GM12878 (cell line): ENCODE measurements at regions not wholly inside any gene's neighbourhood (a gene's known extent, or its start where the extent isn't known, plus 50 kb on each side); places are given as distances from the start of the nearest gene placed in this dataset.

Experiments used
- ATAC-seq: fragments of 200-7000 bp; cut with Tn5 transposase; 3 replicates; pipeline ENCODE4 v1.9.1; 2020; ENCODE audit warnings: mild to moderate bottlenecking, moderate library complexity
- BruUV-seq: library from RNA; stranded (reverse); fragments of 400-500 nt; replicated peaks from 2 replicates; lab custom pipeline; 2021; lab: Mats Ljungman, UMichigan
- CTCF ChIA-PET: fragments of 300-600 bp; sonication (Branson Sonifier 250); formaldehyde crosslinking; extraction: SDS; loops from one replicate; lab custom pipeline; 2021; ENCODE audit warnings: inconsistent platforms; lab: Yijun Ruan, JAX
- POLR2A ChIA-PET: fragments of 350-600 bp; formaldehyde crosslinking; extraction: SDS; loops from one replicate; lab custom pipeline; 2021; ENCODE audit warnings: inconsistent platforms; lab: Charles Lee
- RAD21 ChIA-PET: fragments of 300-600 bp; sonication (Branson Sonifier 250); formaldehyde crosslinking; loops from one replicate; lab custom pipeline; 2023; ENCODE audit warnings: antibody characterized with exemption; ENCODE audit not compliant: unreplicated experiment; lab: Charles Lee
- SMC1A ChIA-PET: fragments of 300-600 bp; sonication (Branson Sonifier 250); formaldehyde crosslinking; loops from one replicate; lab custom pipeline; 2023; ENCODE audit not compliant: unreplicated experiment, uncharacterized antibody; lab: Charles Lee
- DNase-seq: peaks from one replicate; pipeline ENCODE4 v3.0.0-alpha.2; 2011; ENCODE audit warnings: low read depth, low spot score
- FAIRE-seq: peaks from 3 replicates; lab custom pipeline; 2011; peaks lifted over from hg19 to GRCh38; lab: Jason Lieb, UNC
- H2AFZ ChIP-seq: 2 replicates; pipeline ENCODE4 v1.6.0; 2011; ENCODE audit warnings: low read depth, low read length, control low read depth; ENCODE audit not compliant: control insufficient read depth
- H3K27ac ChIP-seq: 2 replicates; pipeline ENCODE4 v1.5.1; 2011; ENCODE audit warnings: control low read depth; ENCODE audit not compliant: control insufficient read depth, insufficient read depth
- H3K27me3 ChIP-seq, 2 experiments: replicated peaks in 1 of 2; 2 replicates each; pipeline versions ENCODE4 v1.6.0 to v1.6.1; 2011; ENCODE audit warnings: low read length in 1 of 2; ENCODE audit not compliant: control insufficient read depth in 2 of 2, insufficient read depth in 2 of 2
- H3K36me3 ChIP-seq, 2 experiments: 2 replicates each; pipeline ENCODE4 v1.5.1; 2011; ENCODE audit warnings: low read length in 1 of 2; ENCODE audit not compliant: control insufficient read depth in 2 of 2, insufficient read depth in 2 of 2
- H3K4me1 ChIP-seq: 2 replicates; pipeline ENCODE4 v1.6.1; 2011; ENCODE audit warnings: mild to moderate bottlenecking, low read length, moderate library complexity, mixed read lengths; ENCODE audit not compliant: control insufficient read depth, insufficient read depth
- H3K4me2 ChIP-seq: 2 replicates; pipeline ENCODE4 v1.6.0; 2011; ENCODE audit warnings: control low read depth; ENCODE audit not compliant: control insufficient read depth, insufficient read depth
- H3K4me3 ChIP-seq: fragments of 200-600 bp; sonication (generic); 2 replicates; pipeline ENCODE4 v1.5.1; 2016
- H3K79me2 ChIP-seq: 2 replicates; pipeline ENCODE4 v1.6.0; 2011; ENCODE audit warnings: low read length; ENCODE audit not compliant: control insufficient read depth, insufficient read depth
- H3K9ac ChIP-seq: 2 replicates; pipeline ENCODE4 v1.8.0; 2011; ENCODE audit warnings: low read length, control low read depth, mixed read lengths; ENCODE audit not compliant: control insufficient read depth, insufficient read depth
- H3K9me3 ChIP-seq: replicated peaks from 3 replicates; pipeline ENCODE4 v1.5.1; 2011; ENCODE audit warnings: mild to moderate bottlenecking, low read length; ENCODE audit not compliant: control insufficient read depth, insufficient read depth
- H4K20me1 ChIP-seq: 2 replicates; pipeline ENCODE4 v1.6.0; 2011; ENCODE audit not compliant: control insufficient read depth, insufficient read depth
- ATF2 ChIP-seq: IDR thresholded peaks from 2 replicates; pipeline ENCODE4 v1.6.1; 2012; ENCODE audit warnings: low read length, inconsistent platforms
- CHD1 ChIP-seq: IDR thresholded peaks from 2 replicates; pipeline ENCODE4 v1.6.1; 2012; ENCODE audit warnings: low read depth, low read length, improper control_type of control experiment
- E4F1 ChIP-seq: fragments of 450-650 bp; IDR thresholded peaks from 2 replicates; pipeline ENCODE4 v1.6.1; 2018; ENCODE audit warnings: borderline replicate concordance, mild to moderate bottlenecking; ENCODE audit not compliant: partially characterized antibody
- HSF1 ChIP-seq: fragments of 150-350 bp; IDR thresholded peaks from 2 replicates; pipeline ENCODE4 v1.6.1; 2014; ENCODE audit warnings: mild to moderate bottlenecking, low read depth, low read length
- KAT2A ChIP-seq: conservative IDR thresholded peaks from 2 replicates; pipeline ENCODE4 v1.6.1; 2011; ENCODE audit warnings: low read depth, low read length; ENCODE audit not compliant: control insufficient read depth
- KLF5 ChIP-seq: fragments of 450-650 bp; IDR thresholded peaks from 2 replicates; pipeline ENCODE4 v1.6.1; 2014; ENCODE audit warnings: mild to moderate bottlenecking; ENCODE audit not compliant: partially characterized antibody
- NR2F1 ChIP-seq: fragments of 450-650 bp; conservative IDR thresholded peaks from 2 replicates; pipeline ENCODE4 v1.6.1; 2017; ENCODE audit warnings: mild to moderate bottlenecking
- POU2F2 ChIP-seq: IDR thresholded peaks from 3 replicates; pipeline ENCODE4 v1.6.1; 2011; ENCODE audit warnings: low read depth, mild to moderate bottlenecking, low read length, borderline replicate concordance
- SMAD1 ChIP-seq: fragments of 450-650 bp; IDR thresholded peaks from 2 replicates; pipeline ENCODE4 v1.6.1; 2018; ENCODE audit warnings: mild to moderate bottlenecking, low read depth; ENCODE audit not compliant: partially characterized antibody
- TCF3 ChIP-seq: IDR thresholded peaks from 2 replicates; pipeline ENCODE4 v1.6.1; 2012; ENCODE audit warnings: low read depth, mild to moderate bottlenecking, low read length, borderline replicate concordance; ENCODE audit not compliant: insufficient read depth
- YY1 ChIP-seq: IDR thresholded peaks from 2 replicates; pipeline ENCODE4 v1.6.1; 2011; ENCODE audit warnings: low read depth, mild to moderate bottlenecking, low read length
- ZNF274 ChIP-seq: IDR thresholded peaks from one replicate; pipeline ENCODE4 v1.8.0; 2011; ENCODE audit not compliant: insufficient read length, insufficient read depth
- ZNF592 ChIP-seq: fragments of 450-650 bp; IDR thresholded peaks from 2 replicates; pipeline ENCODE4 v1.6.1; 2017; ENCODE audit warnings: mild to moderate bottlenecking, moderate library complexity
- WGBS: methylation state at CpG from one replicate; pipeline ENCODE4 v1.1.6; 2016; ENCODE audit warnings: low lambda C conversion rate; ENCODE audit not compliant: insufficient replicate concordance, insufficient coverage; ENCODE audit errors: missing lambda C conversion rate; 5-methylcytosine and 5-hydroxymethylcytosine counted together
- in situ Hi-C: fragments of 300-500 bp; cut with MboI; formaldehyde crosslinking; loops from 9 replicates; pipeline ENCODE4 v1.14.3; 2018; ENCODE audit warnings: mixed read lengths
- intact Hi-C: fragments of 100-400 bp; cut with micrococcal nuclease; formaldehyde crosslinking; loops from one replicate; pipeline ENCODE4 v1.14.2; 2022; ENCODE audit not compliant: unreplicated experiment

GRCh38 chr16:80058214-80058613, 457.7 kb upstream of the MAF start:
- H3K9me3 ChIP-seq: no peaks in the 10 kb centered on the region
- H4K20me1 ChIP-seq: no peaks in the 10 kb centered on the region
- no peaks in the 10 kb centered on the region for H3K4me1 ChIP-seq
- no peak overlapping the region for H3K4me3 ChIP-seq
- ChIA-PET POLR2A (no interaction called here), SMC1A (no interaction called here), CTCF (no interaction called here), RAD21 (no interaction called here)
- no peak for FAIRE-seq
- intact Hi-C loops: no loop called here
- ATAC-seq: no peak
- H3K36me3 ChIP-seq: no peaks in the 10 kb centered on the region
- H2AFZ ChIP-seq: no peak overlapping the region
- no peaks in the 10 kb centered on the region for H3K79me2 ChIP-seq
- no peak overlapping the region for H3K4me2 ChIP-seq
- in situ Hi-C loops: no loop called here
- no TSS peak for BruUV-seq
- no peaks in the 10 kb centered on the region for H3K27me3 ChIP-seq
- 33% methylated on average over 9 of the region's 9 CpGs for WGBS
- no peak for DNase-seq
- H3K27ac ChIP-seq: no peak overlapping the region
- no peak overlapping the region for H3K9ac ChIP-seq
- no peak for TF ChIP-seq E4F1
- TF ChIP-seq HSF1: no peak
- no peak for TF ChIP-seq ZNF274
- no peak for TF ChIP-seq ZNF592
- TF ChIP-seq CHD1: no peak
- no peak for TF ChIP-seq POU2F2
- TF ChIP-seq TCF3: no peak
- no peak for TF ChIP-seq SMAD1
- TF ChIP-seq KAT2A: no peak
- no peak for TF ChIP-seq YY1
- no peak for TF ChIP-seq ATF2
- no peak for TF ChIP-seq NR2F1
- no peak for TF ChIP-seq KLF5
